Endothelial cell of umbilical vein (primary cell): ENCODE measurements at regions not wholly inside any gene's neighbourhood (a gene's known extent, or its start where the extent isn't known, plus 50 kb on each side); places are given as distances from the start of the nearest gene placed in this dataset.

Source experiments
- BruUV-seq: library from RNA; stranded (reverse); fragments of 400-500 nt; replicated peaks from 2 replicates; lab custom pipeline; 2021; lab: Mats Ljungman, UMichigan
- CTCF ChIA-PET: fragments of 300-600, 350-600 bp; sonication (Branson Sonifier 250); formaldehyde crosslinking; loops from one replicate; lab custom pipeline; 2021; ENCODE audit warnings: antibody characterized with exemption, inconsistent platforms; lab: Charles Lee
- POLR2A ChIA-PET: fragments of 300-600, 350-600 bp; sonication (Branson Sonifier 250); formaldehyde crosslinking; loops from one replicate; lab custom pipeline; 2021; ENCODE audit warnings: antibody characterized with exemption, inconsistent platforms; lab: Charles Lee
- DNase-seq: peaks from one replicate; pipeline ENCODE4 v3.0.0-alpha.2; 2011; ENCODE audit warnings: low read depth, low spot score
- FAIRE-seq: peaks from 2 replicates; lab custom pipeline; 2011; peaks lifted over from hg19 to GRCh38; lab: Jason Lieb, UNC
- H2AFZ ChIP-seq: 2 replicates; pipeline ENCODE4 v1.6.0; 2012; ENCODE audit warnings: low read depth, low read length, control low read depth, inconsistent platforms
- H3K27ac ChIP-seq: 2 replicates; pipeline ENCODE4 v1.5.1; 2011; ENCODE audit warnings: low read depth, mild to moderate bottlenecking, control low read depth, low read length, moderate library complexity; ENCODE audit not compliant: insufficient read depth
- H3K27me3 ChIP-seq, 2 experiments: 2 replicates each; pipeline versions ENCODE4 v1.6.0 to v1.6.1; 2011; ENCODE audit warnings: low read length in 2 of 2, mixed read lengths in 1 of 2; ENCODE audit not compliant: control insufficient read depth in 2 of 2, insufficient read depth in 2 of 2
- H3K36me3 ChIP-seq, 2 experiments: 2 replicates in 1 of 2; 3 replicates in 1 of 2; pipeline ENCODE4 v1.5.1; 2011; ENCODE audit warnings: low read length in 2 of 2, mild to moderate bottlenecking in 1 of 2, moderate library complexity in 1 of 2; ENCODE audit not compliant: control insufficient read depth in 2 of 2, insufficient read depth in 2 of 2; ENCODE audit errors: extremely low read depth in 1 of 2
- H3K4me1 ChIP-seq: 3 replicates; pipeline ENCODE4 v1.5.1; 2011; ENCODE audit warnings: mild to moderate bottlenecking, low read length; ENCODE audit not compliant: control insufficient read depth, insufficient read depth; ENCODE audit errors: extremely low read depth
- H3K4me2 ChIP-seq: 2 replicates; pipeline ENCODE4 v1.6.1; 2011; ENCODE audit warnings: low read length, control low read depth, mixed read lengths; ENCODE audit not compliant: insufficient read depth
- H3K4me3 ChIP-seq, 3 experiments: fragments of 200-600 bp in 1 of 3; sonication (generic), shearing (Covaris generic) in 1 of 3; replicated peaks in 1 of 3; 2 replicates each; pipeline ENCODE4 v1.5.1; 2011 to 2016; ENCODE audit warnings: control low read depth in 3 of 3, low read length in 3 of 3, mild to moderate bottlenecking in 2 of 3, inconsistent platforms in 1 of 3, low read depth in 1 of 3, moderate library complexity in 1 of 3; ENCODE audit not compliant: insufficient read depth in 1 of 3
- H3K79me2 ChIP-seq: 2 replicates; pipeline ENCODE4 v1.6.0; 2012; ENCODE audit warnings: low read length, inconsistent platforms; ENCODE audit not compliant: control insufficient read depth, insufficient read depth
- H3K9ac ChIP-seq: replicated peaks from 2 replicates; pipeline ENCODE3; 2011; ENCODE audit warnings: low read length, control low read depth; ENCODE audit not compliant: insufficient read depth; ENCODE audit errors: extremely low read depth
- H3K9me1 ChIP-seq: replicated peaks from 3 replicates; pipeline ENCODE4 v1.6.0; 2011; ENCODE audit warnings: mild to moderate bottlenecking, low read length; ENCODE audit not compliant: control insufficient read depth, insufficient read depth; ENCODE audit errors: extremely low read depth
- H3K9me3 ChIP-seq: replicated peaks from 2 replicates; pipeline ENCODE4 v1.5.1; 2012; ENCODE audit warnings: low read length, inconsistent platforms; ENCODE audit not compliant: control insufficient read depth, insufficient read depth
- H4K20me1 ChIP-seq: replicated peaks from 2 replicates; pipeline ENCODE3; 2011; ENCODE audit warnings: mild to moderate bottlenecking, low read length; ENCODE audit not compliant: control insufficient read depth, insufficient read depth; ENCODE audit errors: extremely low read depth
- CTCF ChIP-seq, 2 donors: IDR thresholded peaks; 1 replicate in 1 of 2; 2 replicates in 1 of 2; pipeline ENCODE4 v1.5.1; 2011; ENCODE audit warnings: low read length in 2 of 2, mild to moderate bottlenecking in 2 of 2, moderate library complexity in 2 of 2, control low read depth in 1 of 2, inconsistent platforms in 1 of 2, low read depth in 1 of 2; ENCODE audit not compliant: insufficient read depth in 1 of 2; ENCODE audit errors: extremely low read depth in 1 of 2
- EZH2 ChIP-seq: IDR thresholded peaks from 2 replicates; pipeline ENCODE4 v1.6.1; 2012; ENCODE audit warnings: borderline replicate concordance, low read depth, mild to moderate bottlenecking, moderate library complexity, low read length, inconsistent platforms; ENCODE audit not compliant: severe bottlenecking
- FOS ChIP-seq: IDR thresholded peaks from 2 replicates; pipeline ENCODE4 v1.6.1; 2011; ENCODE audit warnings: mild to moderate bottlenecking, low read length, moderate library complexity, borderline replicate concordance; ENCODE audit not compliant: insufficient read depth
- GATA2 ChIP-seq: IDR thresholded peaks from 2 replicates; pipeline ENCODE4 v1.7.0; 2011; ENCODE audit warnings: low read depth, mild to moderate bottlenecking, moderate library complexity, mixed read lengths, low read length; ENCODE audit not compliant: insufficient read length, insufficient read depth
- JUN ChIP-seq: IDR thresholded peaks from 2 replicates; pipeline ENCODE4 v1.6.1; 2011; ENCODE audit warnings: borderline replicate concordance, low read depth; ENCODE audit not compliant: insufficient read length, insufficient read depth
- MYC ChIP-seq: IDR thresholded peaks from one replicate; pipeline ENCODE4 v1.6.1; 2011; ENCODE audit warnings: mild to moderate bottlenecking, low read depth, low read length
- POLR2A ChIP-seq: IDR thresholded peaks from 2 replicates; pipeline ENCODE4 v1.6.1; 2012; ENCODE audit warnings: low read depth, mild to moderate bottlenecking, control low read depth, low read length
- POLR2AphosphoS5 ChIP-seq: IDR thresholded peaks from 2 replicates; pipeline ENCODE4 v1.6.1; 2012; ENCODE audit warnings: low read depth, mild to moderate bottlenecking, control low read depth, low read length, moderate library complexity; ENCODE audit not compliant: insufficient read depth
- dilution Hi-C: fragments of 300-500 bp; cut with MboI; formaldehyde crosslinking; loops from one replicate; pipeline ENCODE4 v1.15.0; 2019; ENCODE audit warnings: low sequenced_read_pairs; ENCODE audit not compliant: extremely low pct_ligation_motif_present
- intact Hi-C: fragments of 100-400 bp; cut with micrococcal nuclease; formaldehyde crosslinking; loops from one replicate; pipeline ENCODE4 v1.10.0; 2022
- TF ChIP-seq, protein P1 (sequence below): IDR thresholded peaks from 2 replicates; pipeline ENCODE4 v1.6.1; 2011; ENCODE audit not compliant: insufficient read depth, insufficient read length

- Histone ChIP-seq H3K9ac (no peak overlapping the region), H2AFZ (no peak overlapping the region), H3K27me3 (no peaks in the 10 kb centered on the region), H3K9me1 (no peaks in the 10 kb centered on the region), H3K27ac (no peak overlapping the region), H4K20me1 (no peaks in the 10 kb centered on the region), H3K4me1 (no peaks in the 10 kb centered on the region), H3K79me2 (no peaks in the 10 kb centered on the region), H3K4me2 (no peak overlapping the region), H3K4me3 (no peak overlapping the region), H3K9me3 (peaks cover 4% of the 10 kb centered on the region), H3K36me3 (no peaks in the 10 kb centered on the region)
- TF ChIP-seq, protein P1, sequence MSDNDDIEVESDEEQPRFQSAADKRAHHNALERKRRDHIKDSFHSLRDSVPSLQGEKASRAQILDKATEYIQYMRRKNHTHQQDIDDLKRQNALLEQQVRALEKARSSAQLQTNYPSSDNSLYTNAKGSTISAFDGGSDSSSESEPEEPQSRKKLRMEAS, result no peak
- TF ChIP-seq POLR2AphosphoS5 (no peak), FOS (no peak), POLR2A (no peak), EZH2 (no peak), MYC (no peak), CTCF (IDR thresholded peaks at IDR 0.05; ENCODE audit: extremely low read depth in 1 of 2, insufficient read depth in 1 of 2, low read depth in 1 of 2, low read length in 2 of 2) (no peak), JUN (no peak), GATA2 (no peak)
- intact Hi-C loops, result no loop called here
- no peak for FAIRE-seq
- BruUV-seq, result no TSS peak
- DNase-seq, result no peak
- ChIA-PET CTCF (no interaction called here), POLR2A (no interaction called here)
- dilution Hi-C loops, result no loop called here
Observed at GRCh38 chr11:92663539-92663938, 305.9 kb upstream of the MTNR1B start.
